ENCODE measurements at regions not wholly inside any gene's neighbourhood (a gene's known extent, or its start where the extent isn't known, plus 50 kb on each side); places are given as distances from the start of the nearest gene placed in this dataset.

DNA sequence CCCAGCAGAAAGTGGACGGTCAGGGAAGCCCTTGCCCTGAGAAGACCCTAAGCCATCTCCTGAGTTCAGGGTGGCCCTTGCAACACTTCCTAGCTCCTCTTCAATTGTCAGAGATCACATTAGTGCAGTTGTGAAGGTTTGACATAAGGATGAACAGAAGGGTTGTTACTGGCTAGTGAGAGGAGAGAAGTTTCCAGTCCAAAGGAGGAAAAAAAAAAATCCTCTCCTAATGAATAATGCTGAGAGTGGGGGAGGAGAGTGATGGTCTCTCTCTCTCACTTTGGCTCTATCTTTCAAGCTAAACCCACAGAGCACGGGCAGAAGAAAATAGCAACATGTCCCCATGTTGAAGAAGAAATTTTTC lies 819.9 kb downstream of the BCL11A start:
- H3K4me3 ChIP-seq (ENCODE audit: insufficient read depth, low read length) = no peak overlapping the region
- no peaks in the 10 kb centered on the region for H3K27me3 ChIP-seq (ENCODE audit: insufficient read depth, low read length)
- no peak for DNase-seq (ENCODE audit: insufficient read length, low spot score, missing footprints)
- no peak overlapping the region for H3K27ac ChIP-seq (ENCODE audit: low read depth, low read length)
- TF ChIP-seq, protein P1, sequence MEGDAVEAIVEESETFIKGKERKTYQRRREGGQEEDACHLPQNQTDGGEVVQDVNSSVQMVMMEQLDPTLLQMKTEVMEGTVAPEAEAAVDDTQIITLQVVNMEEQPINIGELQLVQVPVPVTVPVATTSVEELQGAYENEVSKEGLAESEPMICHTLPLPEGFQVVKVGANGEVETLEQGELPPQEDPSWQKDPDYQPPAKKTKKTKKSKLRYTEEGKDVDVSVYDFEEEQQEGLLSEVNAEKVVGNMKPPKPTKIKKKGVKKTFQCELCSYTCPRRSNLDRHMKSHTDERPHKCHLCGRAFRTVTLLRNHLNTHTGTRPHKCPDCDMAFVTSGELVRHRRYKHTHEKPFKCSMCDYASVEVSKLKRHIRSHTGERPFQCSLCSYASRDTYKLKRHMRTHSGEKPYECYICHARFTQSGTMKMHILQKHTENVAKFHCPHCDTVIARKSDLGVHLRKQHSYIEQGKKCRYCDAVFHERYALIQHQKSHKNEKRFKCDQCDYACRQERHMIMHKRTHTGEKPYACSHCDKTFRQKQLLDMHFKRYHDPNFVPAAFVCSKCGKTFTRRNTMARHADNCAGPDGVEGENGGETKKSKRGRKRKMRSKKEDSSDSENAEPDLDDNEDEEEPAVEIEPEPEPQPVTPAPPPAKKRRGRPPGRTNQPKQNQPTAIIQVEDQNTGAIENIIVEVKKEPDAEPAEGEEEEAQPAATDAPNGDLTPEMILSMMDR (IDR thresholded peaks at IDR 0.05; ENCODE audit: extremely low read depth, low read depth, low read length) = no peak
- H4K20me1 ChIP-seq (ENCODE audit: insufficient read depth, low read length) = no peaks in the 10 kb centered on the region
- no peak overlapping the region for H2AFZ ChIP-seq (ENCODE audit: low read length)
- peaks cover 5% of the 10 kb centered on the region for H3K9me3 ChIP-seq (ENCODE audit: low read depth, low read length)
- no peaks in the 10 kb centered on the region for H3K79me2 ChIP-seq (ENCODE audit: insufficient read depth, low read length)
- H3K36me3 ChIP-seq (ENCODE audit: insufficient read depth, low read length) = no peaks in the 10 kb centered on the region
- H3K4me2 ChIP-seq (ENCODE audit: insufficient read depth, low read length) = no peak overlapping the region
- H3K4me1 ChIP-seq (ENCODE audit: insufficient read depth, low read length) = no peaks in the 10 kb centered on the region

DNA sequence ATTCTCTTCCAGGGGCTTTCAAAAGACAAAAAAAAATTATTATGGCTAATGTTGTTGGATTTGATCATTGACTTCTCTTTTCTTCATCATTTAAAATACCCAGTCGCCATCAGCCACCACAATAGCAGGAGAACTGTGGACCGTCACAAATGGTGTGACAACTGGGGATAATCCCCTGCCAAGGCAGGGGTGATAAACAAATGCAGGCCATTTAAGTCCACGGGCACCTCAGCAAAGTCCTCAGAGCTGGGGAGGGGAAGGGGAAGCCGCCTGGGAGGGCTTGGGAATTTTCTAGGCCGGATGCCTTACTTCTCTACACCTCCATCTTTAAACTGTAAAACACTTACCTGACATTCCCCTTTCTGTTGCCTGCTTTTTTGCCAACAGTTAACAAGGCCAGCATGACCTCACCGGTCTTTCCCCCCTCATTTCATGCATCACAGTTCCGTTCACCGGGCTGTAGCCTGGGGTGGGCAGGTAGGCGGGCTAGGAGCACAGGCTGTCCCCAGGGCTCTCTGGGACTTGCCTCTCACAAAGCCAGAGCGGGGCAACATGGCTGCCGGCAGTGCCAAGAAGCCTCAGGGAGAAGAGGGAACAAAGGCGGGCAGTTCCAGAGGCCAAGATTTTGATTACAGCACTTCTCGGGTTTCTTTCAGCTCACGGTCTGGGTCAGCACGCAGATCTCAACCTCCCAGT lies 820.4 kb downstream of the BCL11A start:
- H3K4me2 ChIP-seq (ENCODE audit: insufficient read depth, low read length) = no peak overlapping the region
- H4K20me1 ChIP-seq (ENCODE audit: insufficient read depth, low read length) = no peaks in the 10 kb centered on the region
- TF ChIP-seq, protein P1 (IDR thresholded peaks at IDR 0.05; ENCODE audit: extremely low read depth, low read depth, low read length) = no peak
- peaks cover 5% of the 10 kb centered on the region for H3K9me3 ChIP-seq (ENCODE audit: low read depth, low read length)
- H3K27ac ChIP-seq (ENCODE audit: low read depth, low read length) = no peak overlapping the region
- H3K79me2 ChIP-seq (ENCODE audit: insufficient read depth, low read length) = no peaks in the 10 kb centered on the region
- no peak overlapping the region for H2AFZ ChIP-seq (ENCODE audit: low read length)
- H3K27me3 ChIP-seq (ENCODE audit: insufficient read depth, low read length) = no peaks in the 10 kb centered on the region
- DNase-seq (ENCODE audit: insufficient read length, low spot score, missing footprints) = no peak
- H3K4me3 ChIP-seq (ENCODE audit: insufficient read depth, low read length) = no peak overlapping the region
- H3K4me1 ChIP-seq (ENCODE audit: insufficient read depth, low read length) = no peaks in the 10 kb centered on the region
- no peaks in the 10 kb centered on the region for H3K36me3 ChIP-seq (ENCODE audit: insufficient read depth, low read length)

DNA sequence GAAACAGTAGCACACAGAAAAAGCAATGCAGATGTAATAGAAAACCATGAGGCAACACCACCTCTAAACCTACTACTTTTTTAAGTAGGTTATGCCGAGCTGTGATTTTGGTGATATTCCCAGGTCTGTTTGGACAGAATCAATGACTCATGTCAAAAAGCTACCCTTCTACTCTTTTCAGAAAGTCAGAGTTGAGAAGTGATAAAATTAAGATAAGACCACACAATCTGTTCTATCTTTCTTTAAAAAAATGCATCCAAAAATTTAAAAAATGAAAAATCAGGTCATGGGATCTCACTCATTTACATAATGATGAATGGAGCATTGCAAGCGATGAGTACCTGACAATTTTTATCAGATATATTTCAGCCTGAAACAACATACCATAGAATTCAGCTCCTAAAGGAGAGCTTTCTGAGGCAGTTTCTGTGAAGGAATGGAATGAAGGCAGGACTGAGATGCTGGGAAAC lies 826.3 kb downstream of the BCL11A start:
- no peak overlapping the region for H3K4me2 ChIP-seq (ENCODE audit: insufficient read depth, low read length)
- TF ChIP-seq, protein P1 (IDR thresholded peaks at IDR 0.05; ENCODE audit: extremely low read depth, low read depth, low read length) = no peak
- no peaks in the 10 kb centered on the region for H3K27me3 ChIP-seq (ENCODE audit: insufficient read depth, low read length)
- no peak overlapping the region for H2AFZ ChIP-seq (ENCODE audit: low read length)
- H3K36me3 ChIP-seq (ENCODE audit: insufficient read depth, low read length) = no peaks in the 10 kb centered on the region
- H3K9me3 ChIP-seq (ENCODE audit: low read depth, low read length) = no peaks in the 10 kb centered on the region
- no peak for DNase-seq (ENCODE audit: insufficient read length, low spot score, missing footprints)
- no peaks in the 10 kb centered on the region for H4K20me1 ChIP-seq (ENCODE audit: insufficient read depth, low read length)
- H3K27ac ChIP-seq (ENCODE audit: low read depth, low read length) = no peak overlapping the region
- H3K79me2 ChIP-seq (ENCODE audit: insufficient read depth, low read length) = no peaks in the 10 kb centered on the region
- H3K4me3 ChIP-seq (ENCODE audit: insufficient read depth, low read length) = no peak overlapping the region
- no peaks in the 10 kb centered on the region for H3K4me1 ChIP-seq (ENCODE audit: insufficient read depth, low read length)

DNA sequence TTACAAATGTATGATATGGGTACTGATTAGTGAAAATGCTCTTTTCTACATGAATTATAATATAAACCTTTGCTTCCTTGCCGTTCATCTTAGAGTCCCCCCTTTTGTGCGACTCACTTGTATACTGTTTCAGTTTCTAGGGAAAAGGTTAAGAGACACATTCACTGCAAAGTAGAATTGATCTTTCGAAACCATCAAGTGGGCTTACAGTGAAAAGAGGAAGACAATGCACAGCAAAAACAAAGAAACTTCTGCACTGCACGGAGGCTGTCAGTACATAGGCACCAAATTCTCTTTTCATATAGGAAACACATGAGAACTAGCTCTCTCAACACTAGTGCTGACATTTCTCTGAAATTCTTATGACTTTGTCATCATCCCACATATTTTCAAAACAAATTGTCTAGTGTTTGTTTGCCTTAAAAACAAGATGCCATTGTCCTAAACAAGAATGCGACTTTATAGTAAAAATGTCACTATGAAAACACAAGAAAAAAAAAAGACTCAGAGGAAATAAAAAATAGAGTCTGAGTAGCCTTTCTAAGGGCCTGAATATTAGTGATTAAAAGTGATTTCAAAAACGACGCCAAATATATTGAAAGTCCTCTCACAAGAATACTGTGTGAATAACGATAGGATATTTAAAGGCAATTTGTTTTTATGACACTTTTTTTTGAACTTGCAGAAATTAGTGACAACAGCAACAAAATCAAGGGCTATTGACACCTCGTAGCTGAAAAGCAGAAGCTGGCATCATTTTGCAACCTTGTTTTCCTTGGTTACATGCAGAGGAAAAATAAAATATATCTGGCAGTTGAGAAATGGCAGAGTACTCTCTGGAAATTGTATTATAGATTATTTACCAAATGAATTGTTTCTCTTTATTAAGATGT lies 827.0 kb downstream of the BCL11A start:
- H3K36me3 ChIP-seq (ENCODE audit: insufficient read depth, low read length) = no peaks in the 10 kb centered on the region
- H3K27ac ChIP-seq (ENCODE audit: low read depth, low read length) = no peak overlapping the region
- TF ChIP-seq, protein P1 (IDR thresholded peaks at IDR 0.05; ENCODE audit: extremely low read depth, low read depth, low read length) = no peak
- H3K4me1 ChIP-seq (ENCODE audit: insufficient read depth, low read length) = no peaks in the 10 kb centered on the region
- no peak overlapping the region for H3K4me2 ChIP-seq (ENCODE audit: insufficient read depth, low read length)
- H3K4me3 ChIP-seq (ENCODE audit: insufficient read depth, low read length) = no peak overlapping the region
- no peak for DNase-seq (ENCODE audit: insufficient read length, low spot score, missing footprints)
- no peaks in the 10 kb centered on the region for H3K79me2 ChIP-seq (ENCODE audit: insufficient read depth, low read length)
- no peaks in the 10 kb centered on the region for H4K20me1 ChIP-seq (ENCODE audit: insufficient read depth, low read length)
- no peaks in the 10 kb centered on the region for H3K27me3 ChIP-seq (ENCODE audit: insufficient read depth, low read length)
- H3K9me3 ChIP-seq (ENCODE audit: low read depth, low read length) = no peaks in the 10 kb centered on the region
- no peak overlapping the region for H2AFZ ChIP-seq (ENCODE audit: low read length)

All from osteoblast (primary cell).